ENCODE measurements at regions not wholly inside any gene's neighbourhood (a gene's known extent, or its start where the extent isn't known, plus 50 kb on each side); places are given as distances from the start of the nearest gene placed in this dataset.
A peak's percentile ranks its signal among the peaks of the same experiment; 100 is the strongest.
"Not testable (repeated sequence)": the region's sequence is repeated elsewhere in the genome, so short reads cannot be mapped to it uniquely, and the experiment has no call there.

DNA sequence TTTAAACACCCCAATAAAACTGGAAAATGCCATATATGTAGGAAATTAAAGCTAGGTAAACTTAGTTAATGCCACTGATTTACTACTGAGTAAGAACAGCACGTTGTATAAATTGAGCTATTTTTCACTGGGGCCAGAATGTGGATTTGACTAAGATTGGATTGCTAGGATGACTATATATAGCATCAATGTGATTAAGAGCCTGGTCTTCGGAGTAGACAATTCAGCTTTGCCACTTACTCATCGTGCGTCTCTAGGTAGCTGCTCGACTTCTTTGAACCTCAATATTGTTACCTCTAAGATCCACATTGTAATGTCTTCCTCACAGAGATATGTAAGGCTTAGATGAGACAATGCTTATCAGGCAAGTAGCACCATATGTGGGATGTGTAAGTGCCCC is 462.5 kb downstream of the KLF12 start:
- DNase-seq (ENCODE audit: low spot score), result no peak

DNA sequence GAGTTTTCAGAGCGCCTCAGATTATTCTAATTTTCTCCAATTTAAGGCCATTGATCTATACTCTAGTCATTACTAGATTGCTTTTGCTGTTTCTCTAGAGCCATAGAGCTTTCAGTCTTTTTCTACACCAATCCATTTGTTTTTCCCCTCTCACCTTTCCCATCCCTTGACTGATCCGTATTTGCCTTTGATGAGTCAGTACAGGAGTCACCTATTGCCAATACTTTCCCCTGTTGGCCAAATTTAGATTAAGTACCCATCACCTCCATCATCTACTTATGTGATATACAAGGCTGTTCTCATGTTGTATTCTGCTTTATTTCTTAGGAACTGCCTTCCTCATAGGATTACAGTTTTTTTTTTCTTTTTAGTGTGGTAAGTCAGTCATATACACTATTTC is 463.2 kb downstream of the KLF12 start:
- no peak for DNase-seq (ENCODE audit: low spot score)

DNA sequence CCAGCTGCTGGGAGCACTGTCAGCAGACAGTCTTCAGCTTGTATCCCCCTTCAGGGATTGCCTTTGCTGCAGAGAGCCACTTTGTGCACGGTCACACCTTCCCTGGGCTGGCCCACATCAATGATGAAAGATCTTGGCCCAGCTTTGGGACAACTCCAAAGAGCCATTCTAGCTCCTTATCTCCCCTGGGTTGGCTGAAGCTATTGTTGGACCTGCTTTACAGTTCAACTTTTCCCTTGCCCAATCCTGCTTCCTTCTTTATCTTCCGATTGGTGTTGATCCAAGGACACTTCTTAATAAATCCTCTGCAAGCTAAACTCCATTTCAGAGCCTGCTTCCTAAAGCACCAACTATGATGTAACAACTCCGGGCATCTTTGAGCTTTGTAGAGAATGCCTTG is 466.4 kb downstream of the KLF12 start:
- DNase-seq (ENCODE audit: low spot score), result no peak

DNA sequence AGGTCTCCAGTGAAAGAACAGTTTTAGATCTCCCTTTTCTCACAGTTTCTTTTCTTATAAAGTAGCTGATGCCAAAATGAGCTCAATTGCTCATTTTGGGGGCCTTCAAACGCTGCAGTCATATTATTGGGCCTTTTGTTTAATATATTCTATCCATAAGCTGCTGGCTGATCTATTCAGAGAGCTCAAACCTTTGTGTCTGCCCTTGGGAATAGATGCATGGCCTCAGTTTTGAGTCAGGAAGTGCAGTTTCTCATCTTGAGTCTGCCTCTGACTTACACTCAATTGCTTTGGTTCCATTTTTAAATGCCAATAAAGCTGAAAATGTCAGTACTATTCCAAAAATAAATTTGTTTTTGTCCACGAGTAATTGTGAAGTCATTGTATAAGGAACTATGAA is 468.9 kb downstream of the KLF12 start:
- no peak for DNase-seq (ENCODE audit: low spot score)

DNA sequence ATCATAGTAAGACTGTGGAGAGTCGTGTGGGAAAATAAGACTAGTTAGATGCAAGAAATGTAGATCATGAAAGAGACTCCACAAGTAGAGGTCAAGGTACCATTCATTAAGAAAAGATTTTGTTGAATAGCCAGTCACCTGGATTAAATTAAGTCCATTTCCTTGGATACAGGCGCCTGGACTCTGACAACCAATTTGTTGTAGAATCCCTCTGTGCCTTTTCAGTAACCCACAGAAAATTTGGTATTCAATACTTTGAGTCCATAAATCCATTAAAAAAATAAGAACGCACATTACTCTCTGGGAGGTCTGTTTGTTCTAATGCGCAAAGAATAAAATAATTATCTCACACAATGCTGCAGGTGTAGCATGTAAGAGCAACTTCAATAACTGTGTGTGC is 469.4 kb downstream of the KLF12 start:
- DNase-seq (ENCODE audit: low spot score), result no peak

DNA sequence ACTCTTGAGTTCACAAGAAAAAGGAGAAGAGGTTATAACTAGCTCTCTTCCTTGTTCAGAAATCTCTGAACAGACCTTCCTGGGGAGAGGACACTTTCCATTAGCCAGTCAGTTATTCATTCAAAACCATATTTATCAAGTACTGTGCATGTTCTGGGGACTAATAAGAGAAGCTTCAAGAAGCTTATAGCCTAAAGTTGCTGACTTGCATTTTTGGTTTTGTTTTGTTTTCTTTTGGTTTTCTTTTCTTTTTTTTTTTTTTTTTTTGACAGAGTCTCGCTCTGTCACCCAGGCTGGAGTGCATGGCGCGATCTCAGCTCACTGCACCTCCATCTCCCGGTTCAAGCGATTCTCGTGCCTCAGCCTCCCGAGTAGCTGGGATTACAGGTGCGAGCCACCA is 471.4 kb downstream of the KLF12 start:
- no peak for DNase-seq (ENCODE audit: low spot score)

DNA sequence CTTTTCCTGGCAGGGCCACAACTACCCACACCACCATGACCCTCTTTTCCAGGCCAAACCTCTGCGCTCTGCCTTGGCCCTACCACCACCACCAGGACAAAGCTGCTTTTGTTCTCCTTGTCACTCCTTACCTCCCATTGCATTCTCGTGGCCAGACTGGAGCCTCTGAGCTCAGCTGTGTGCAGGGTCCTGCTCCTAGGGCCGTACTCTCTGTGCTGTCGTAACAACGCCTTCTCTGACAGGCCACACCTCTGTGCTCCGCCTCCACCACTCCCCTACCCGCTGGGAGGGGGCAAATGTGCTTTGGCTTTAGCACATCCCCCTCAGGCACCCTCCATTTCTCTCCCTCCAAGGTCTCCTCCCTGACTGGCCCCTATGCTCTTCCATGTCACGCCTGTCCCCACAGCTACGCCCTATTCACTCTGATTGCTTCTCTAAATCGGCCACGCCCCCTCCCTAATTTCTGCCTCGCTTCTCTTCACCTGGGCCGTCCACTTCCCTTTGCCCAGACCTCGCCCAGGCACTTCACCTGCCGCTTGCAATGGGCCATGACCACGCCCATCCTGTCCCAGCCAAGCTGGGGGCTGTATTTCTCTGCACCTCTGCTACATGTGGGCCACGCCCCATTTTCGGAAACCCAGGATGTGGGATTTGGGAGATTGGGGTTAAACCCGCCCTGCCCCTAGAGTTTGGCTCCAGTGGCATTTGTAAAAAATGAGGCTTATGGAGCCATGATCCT is 472.3 kb downstream of the KLF12 start:
- peak; percentile 7 for DNase-seq (ENCODE audit: low spot score)

DNA sequence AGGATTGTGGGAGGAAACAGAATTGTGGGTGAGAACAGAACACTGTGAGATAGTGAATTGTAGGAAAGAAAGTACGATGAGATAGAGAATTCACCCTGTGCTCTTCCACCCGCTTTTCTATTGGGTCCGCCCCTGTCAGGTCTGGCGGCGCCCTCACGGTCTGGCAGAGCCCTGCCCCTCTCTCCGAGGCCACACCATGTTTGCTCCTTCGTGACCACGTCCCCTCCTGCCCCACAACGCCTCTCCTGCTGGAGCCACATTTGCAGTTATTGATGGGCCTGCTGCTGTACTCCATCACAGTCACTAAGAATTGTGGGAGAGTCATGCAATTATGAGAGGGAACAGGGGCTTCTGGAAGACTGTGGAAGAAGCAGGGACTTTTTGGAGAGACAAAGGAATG is 473.1 kb downstream of the KLF12 start:
- DNase-seq (ENCODE audit: low spot score), result no peak

DNA sequence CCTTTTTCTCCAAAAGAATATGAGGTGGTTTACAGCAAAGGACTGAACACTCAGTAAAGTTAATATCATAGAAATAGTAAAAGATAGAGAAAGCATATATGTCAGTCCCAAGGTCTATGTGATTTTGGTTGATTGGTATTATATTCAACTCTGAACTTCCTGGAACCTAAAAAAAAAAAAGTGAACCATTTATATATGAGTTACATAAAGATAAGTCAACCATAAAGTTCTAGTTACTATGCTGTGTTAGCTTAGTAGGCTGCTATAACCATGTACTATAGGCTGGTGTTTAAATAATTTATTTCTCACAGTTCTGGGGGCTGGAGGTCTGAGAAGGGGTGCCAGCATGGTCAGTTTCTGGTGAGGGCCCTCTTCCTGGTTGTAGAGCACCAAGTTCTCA is 475.6 kb downstream of the KLF12 start:
- no peak for DNase-seq (ENCODE audit: low spot score)

DNA sequence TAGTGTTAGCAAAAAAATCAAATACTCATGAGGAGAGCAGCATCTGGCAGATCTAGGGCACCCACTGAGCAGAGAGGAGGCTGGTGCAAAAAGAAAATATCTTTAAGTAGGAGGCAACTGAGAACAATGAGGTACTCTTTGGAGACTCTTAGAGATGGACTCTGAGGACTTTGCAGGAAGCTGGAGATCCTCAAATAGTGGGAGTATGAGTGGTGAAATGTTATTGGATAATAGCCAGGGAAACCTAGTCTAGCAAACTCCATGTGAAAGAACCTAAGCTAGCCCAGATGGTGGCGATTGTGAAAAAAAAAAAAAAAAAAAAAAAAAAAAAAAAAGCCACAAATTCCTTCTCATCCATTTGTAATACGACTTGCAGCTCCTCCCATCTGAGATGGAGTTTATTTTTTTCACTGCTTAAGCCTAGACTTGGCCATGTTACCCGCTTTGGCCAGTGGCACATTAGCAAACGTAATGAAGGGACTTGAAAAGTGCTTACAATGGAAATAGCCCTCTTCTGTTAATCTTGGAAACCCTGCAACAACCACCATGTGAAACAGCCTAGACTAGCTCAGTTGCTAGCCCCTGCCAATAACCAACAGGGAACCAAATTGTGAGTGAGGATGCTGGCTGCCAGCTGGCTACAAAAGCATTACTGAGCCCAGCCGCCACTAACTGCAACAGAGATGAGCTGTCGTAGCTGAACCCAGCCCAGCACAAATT is 476.2 kb downstream of the KLF12 start:
- DNase-seq (ENCODE audit: low spot score), result peak; percentile 34

DNA sequence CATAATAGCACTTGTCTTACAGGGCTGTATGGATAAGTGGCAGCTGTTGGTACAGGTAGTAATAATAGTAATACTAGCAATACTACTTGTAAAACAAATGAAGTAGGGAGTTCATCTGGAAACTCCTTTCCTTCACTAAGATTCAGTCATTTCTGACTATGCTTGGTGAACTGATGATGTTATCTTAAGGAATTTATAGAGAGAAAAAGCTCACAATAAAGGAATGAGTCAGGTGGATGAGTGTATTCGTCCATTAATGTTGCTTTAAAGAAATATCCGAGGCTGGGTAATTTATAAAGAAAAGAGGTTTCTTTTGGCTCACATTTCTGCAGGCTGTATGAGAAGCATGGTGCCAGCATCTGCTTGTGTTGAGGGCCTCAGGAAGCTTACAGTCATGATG is 477.3 kb downstream of the KLF12 start:
- DNase-seq (ENCODE audit: low spot score), result no peak

DNA sequence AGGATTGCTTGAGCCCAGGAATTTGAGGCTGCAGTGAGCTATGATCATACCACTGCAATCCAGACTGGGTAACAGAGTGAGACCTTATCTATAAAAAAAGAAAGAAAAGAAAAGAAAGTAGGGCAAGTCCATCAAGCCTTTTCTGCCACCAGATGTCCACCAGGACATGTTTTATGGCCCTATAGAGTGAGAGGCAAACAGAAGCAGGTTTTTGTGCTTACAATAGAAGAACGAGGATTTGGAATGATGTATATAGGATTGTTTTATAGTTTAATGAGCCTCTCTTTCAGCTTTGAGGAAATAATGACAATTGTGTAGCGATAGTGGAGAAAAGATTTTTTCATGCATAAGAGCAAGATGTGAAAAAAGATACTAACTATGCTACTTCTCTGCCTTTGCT is 480.5 kb downstream of the KLF12 start:
- DNase-seq (ENCODE audit: low spot score), result no peak

DNA sequence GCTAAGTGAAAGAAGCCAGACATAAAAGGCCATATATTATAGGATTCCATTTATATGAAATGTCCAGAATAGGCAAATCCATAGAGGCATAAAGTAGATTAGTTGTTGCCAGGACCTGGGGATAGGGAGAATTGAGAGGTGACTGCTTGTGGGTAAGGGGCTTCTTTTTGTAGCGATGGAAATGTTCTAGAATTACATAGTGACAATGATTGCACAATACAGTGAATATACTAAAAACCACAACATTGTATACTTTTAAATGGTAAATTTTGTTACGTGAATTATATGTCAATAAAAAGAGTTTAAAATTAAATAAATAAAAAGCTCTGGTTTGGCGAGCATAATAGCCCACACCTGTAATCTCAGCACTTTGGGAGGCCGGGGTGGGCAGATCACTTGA is 486.8 kb downstream of the KLF12 start:
- no peak for DNase-seq (ENCODE audit: low spot score)

DNA sequence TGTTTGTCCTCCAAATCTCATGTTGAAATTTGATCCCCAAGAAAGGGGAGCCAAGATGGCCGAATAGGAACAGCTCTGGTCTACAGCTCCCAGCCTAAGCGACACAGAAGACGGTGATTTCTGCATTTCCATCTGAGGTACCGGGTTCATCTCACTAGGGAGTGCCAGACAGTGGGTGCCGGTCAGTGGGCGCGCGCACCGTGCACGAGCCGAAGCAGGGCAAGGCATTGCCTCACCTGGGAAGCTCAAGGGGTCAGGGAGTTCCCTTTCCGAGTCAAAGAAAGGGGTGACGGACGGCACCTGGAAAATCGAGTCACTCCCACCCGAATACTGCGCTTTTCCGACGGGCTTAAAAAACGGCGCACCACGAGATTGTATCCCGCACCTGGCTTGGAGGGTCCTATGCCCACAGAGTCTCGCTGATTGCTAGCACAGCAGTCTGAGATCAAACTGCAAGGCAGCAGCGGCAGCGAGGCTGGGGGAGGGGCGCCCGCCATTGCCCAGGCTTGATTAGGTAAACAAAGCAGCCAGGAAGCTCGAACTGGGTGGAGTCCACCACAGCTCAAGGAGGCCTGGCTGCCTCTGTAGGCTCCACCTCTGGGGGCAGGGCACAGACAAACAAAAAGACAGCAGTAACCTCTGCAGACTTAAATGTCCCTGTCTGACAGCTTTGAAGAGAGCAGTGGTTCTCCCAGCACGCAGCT is 493.6 kb downstream of the KLF12 start:
- DNase-seq (ENCODE audit: low spot score), result not testable (repeated sequence)

DNA sequence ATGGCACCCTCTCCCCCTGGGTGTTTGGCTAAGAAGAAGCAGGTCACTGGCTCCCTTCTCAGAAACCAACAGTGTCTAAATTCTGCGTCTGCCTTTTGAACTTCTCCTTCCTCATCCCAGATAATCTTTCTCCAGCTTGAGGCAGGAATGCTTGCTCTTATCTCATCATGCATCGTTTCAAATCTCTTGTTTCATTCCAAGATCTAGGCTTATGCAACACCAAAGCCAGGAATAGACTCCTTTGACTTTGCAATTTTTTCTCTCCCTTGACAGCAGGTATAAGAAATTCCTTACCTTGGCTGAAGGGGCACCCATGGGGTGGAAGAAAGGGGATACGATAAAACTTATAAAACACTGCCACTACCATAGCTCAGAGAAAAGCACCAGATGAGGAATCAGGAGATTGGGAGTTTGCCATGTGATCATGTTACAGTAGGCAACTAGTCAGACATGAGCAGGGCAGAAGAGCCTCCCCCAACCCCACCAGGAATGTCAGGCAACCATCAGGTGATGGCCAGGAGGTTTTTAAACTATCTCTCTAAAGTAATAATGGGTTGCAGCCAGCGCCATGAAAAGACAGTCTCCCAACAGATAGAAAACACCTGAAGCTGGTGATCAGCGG is 498.9 kb downstream of the KLF12 start:
- DNase-seq (ENCODE audit: low spot score), result no peak

DNA sequence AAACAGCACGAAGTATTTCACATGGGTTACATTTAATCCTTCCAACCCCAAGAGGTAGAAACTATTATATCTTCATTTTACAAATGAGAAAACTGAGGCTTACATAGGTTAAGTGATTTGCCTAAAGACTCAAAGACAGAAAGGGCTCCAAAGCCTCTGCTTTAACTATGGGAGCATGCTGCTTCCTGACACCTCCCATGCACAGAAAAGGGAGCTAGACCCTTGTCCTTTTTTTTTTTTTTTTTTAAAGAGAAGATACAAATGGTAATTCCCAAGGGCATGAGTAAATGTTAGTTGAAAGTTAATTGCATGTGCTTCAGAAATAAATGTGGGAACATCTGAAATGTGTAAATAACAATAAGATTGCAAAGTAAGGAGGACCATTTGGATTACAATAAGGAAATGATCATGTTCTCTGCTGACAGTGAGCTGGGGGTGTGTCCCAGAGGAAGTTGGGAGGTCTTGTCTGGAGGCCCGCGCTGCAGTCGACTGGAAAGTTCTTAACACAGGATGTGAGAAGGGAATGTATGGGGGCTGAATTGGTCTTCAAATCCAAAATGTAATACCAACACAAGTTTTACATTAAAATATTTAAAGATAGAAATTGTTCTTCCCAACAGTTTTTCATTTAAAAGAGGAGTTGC is 500.3 kb downstream of the KLF12 start:
- no peak for DNase-seq (ENCODE audit: low spot score)

DNA sequence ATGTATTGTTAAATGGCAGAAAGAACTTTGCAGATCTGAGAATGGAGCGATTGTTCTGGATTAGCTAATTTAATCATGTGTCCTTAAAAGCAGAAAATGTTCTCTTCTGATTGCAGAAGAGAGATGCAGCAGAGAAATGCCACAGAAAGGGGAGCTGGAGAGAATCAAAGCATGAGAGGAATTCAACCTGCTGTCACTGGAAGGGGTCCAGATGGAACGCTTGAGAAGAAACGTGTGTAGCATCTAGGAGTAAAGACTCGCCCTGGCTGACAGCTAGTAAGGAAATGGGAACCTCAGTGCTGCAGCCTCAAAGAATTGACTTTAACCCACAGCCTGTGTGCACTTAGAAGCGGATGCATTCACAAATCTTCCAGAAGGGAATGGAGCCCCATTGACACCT is 502.8 kb downstream of the KLF12 start:
- no peak for DNase-seq (ENCODE audit: low spot score)

DNA sequence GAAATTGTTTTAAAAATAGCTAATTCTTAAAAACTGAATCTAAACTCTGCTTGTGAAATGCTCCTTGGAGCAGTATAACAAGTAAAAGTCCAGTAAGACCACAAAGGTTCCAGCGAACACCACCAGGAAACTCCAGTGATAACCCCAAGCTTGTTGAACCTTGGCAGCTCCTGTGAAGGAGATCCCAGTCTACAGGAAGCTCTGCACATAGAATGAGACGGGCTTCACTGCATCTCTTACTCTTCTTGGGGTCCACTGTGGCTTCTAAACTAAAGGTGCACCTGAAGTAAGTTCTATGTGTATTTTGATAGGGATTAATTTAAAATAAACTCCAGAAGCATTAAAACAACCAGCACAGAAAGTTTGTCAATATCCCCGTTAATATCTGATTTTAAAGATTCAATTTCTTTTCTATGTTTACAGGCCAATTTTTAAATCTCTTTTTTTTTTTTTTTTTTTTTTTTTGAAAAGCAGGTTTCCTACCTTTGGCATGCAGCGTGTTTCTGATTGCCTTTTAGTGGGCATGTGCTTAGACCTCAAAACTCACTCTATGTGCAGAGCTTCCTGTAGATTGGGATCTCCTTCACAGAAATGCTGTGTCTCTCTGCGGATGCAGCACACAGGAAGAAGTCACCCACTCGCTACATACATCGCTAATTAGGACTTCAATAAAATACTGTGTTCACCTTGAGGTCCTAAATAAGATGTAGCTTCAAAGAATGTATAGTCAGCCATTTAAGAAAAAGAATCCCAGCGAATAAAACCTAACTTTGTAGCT is 508.5 kb downstream of the KLF12 start:
- no peak for DNase-seq (ENCODE audit: low spot score)

DNA sequence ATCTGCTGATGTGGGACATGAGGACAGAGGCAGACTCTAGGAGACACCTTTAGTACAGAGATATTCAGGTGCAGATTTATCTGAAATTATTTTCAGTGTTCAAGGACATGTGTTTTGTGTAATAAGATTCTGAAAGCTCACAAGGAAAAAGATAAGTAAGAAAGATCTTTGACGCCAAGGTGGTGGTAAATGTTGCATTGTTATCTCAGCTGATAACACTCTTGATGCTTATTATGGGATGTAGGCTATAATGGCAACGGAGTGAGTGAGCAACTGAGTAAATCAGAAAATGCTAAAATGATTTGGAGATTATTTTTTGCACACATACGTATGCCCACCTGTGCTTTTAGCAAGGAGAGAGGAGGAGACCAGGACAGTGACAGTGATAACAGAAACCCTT is 510.9 kb downstream of the KLF12 start:
- DNase-seq (ENCODE audit: low spot score), result no peak

DNA sequence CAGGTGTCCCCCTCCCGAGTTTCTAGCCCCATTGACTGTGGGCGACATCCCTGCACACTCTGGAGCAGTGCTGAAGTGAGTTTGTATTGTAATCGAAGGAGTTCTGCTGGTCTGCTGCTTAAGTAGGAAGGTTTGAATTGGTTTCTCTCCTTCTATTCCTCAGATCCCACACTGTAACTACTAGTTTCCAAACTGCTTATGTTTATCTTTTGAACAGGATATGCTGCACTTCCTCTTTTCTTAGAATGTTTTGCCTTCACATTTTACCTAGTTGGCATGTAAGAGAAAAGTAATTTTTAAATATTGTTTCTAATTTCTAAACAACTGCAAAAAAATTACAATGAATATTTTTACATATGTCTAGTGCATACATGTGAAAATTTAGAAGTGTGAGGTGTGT is 511.8 kb downstream of the KLF12 start:
- no peak for DNase-seq (ENCODE audit: low spot score)

DNA sequence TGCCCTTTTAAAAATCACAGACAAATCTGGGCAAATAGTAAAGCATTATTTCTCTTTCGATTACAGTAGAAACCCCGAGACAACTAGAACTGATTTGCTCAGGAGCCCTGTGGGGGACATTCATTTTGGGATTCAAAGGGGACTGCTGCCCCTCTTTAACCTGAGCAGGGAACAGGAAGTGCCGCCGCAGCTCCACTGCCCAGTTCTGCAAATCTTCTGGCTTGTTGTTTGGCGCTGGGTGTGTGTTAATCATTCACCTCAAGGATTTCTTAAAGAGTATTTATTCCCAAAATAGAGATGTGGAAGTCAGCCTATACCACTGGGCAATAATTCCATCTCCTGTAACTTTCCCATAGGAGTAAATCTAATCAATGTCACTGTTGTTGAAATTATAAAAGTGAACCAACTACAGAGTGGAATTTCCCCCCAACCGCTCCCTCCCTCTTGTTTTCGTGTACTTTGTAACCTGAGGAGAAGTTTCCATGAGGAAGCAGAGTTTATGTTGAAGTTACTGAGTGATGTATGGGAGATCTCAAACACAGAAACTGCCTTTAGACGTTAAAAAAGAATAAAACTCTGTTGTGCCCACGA is 515.8 kb downstream of the KLF12 start:
- DNase-seq (ENCODE audit: low spot score), result no peak

Measured in COLO829 (cell line).